Neuron (in vitro differentiated cells): ENCODE measurements at regions not wholly inside any gene's neighbourhood (a gene's known extent, or its start where the extent isn't known, plus 50 kb on each side); places are given as distances from the start of the nearest gene placed in this dataset.
"Not testable (repeated sequence)": the region's sequence is repeated elsewhere in the genome, so short reads cannot be mapped to it uniquely, and the experiment has no call there.

Experiments used
- H2AFZ ChIP-seq: one replicate; pipeline ENCODE4 v1.6.1; 2013; ENCODE audit warnings: low read depth, mild to moderate bottlenecking, inconsistent platforms, low read length, moderate library complexity
- H3K27me3 ChIP-seq: one replicate; pipeline ENCODE4 v1.6.1; 2013; ENCODE audit warnings: low read length; ENCODE audit not compliant: insufficient read depth
- H3K36me3 ChIP-seq: one replicate; pipeline ENCODE4 v1.6.1; 2013; ENCODE audit warnings: low read length; ENCODE audit not compliant: insufficient read depth
- H3K4me1 ChIP-seq: one replicate; pipeline ENCODE4 v1.6.1; 2013; ENCODE audit warnings: low read length; ENCODE audit not compliant: insufficient read depth
- H3K4me3 ChIP-seq: 2 replicates; pipeline ENCODE4 v1.5.1; 2013; ENCODE audit warnings: mild to moderate bottlenecking, low read length, moderate library complexity
- H3K9me3 ChIP-seq: one replicate; pipeline ENCODE4 v1.6.1; 2013; ENCODE audit warnings: low read length

- H3K4me1 ChIP-seq = no peaks in the 10 kb centered on the region
- no peak overlapping the region for H3K4me3 ChIP-seq
- no peaks in the 10 kb centered on the region for H3K36me3 ChIP-seq
- H2AFZ ChIP-seq = no peak overlapping the region
- H3K27me3 ChIP-seq = no peaks in the 10 kb centered on the region
- peaks cover 2% of the 10 kb centered on the region for H3K9me3 ChIP-seq
These were observed 339.5 kb upstream of the ZNF608 start for GRCh38 chr5:125085797-125086505.

GRCh38 chr5:125088522-125089105 lies 342.2 kb upstream of the ZNF608 start:
- no peaks in the 10 kb centered on the region for H3K36me3 ChIP-seq
- no peak overlapping the region for H2AFZ ChIP-seq
- H3K4me3 ChIP-seq = no peak overlapping the region
- no peaks in the 10 kb centered on the region for H3K4me1 ChIP-seq
- H3K9me3 ChIP-seq = peaks cover 2% of the 10 kb centered on the region
- H3K27me3 ChIP-seq = no peaks in the 10 kb centered on the region

- not testable (repeated sequence) for H2AFZ ChIP-seq, H3K9me3 ChIP-seq, H3K36me3 ChIP-seq, H3K4me1 ChIP-seq, H3K4me3 ChIP-seq, H3K27me3 ChIP-seq
These were observed 345.7 kb upstream of the ZNF608 start for GRCh38 chr5:125092138-125092537.

GRCh38 chr5:125093776-125094175 lies 347.3 kb upstream of the ZNF608 start:
- H3K4me1 ChIP-seq = peaks cover 3% of the 10 kb centered on the region
- H2AFZ ChIP-seq = no peak overlapping the region
- H3K9me3 ChIP-seq = peaks cover 2% of the 10 kb centered on the region
- H3K27me3 ChIP-seq = no peaks in the 10 kb centered on the region
- no peaks in the 10 kb centered on the region for H3K36me3 ChIP-seq
- no peak overlapping the region for H3K4me3 ChIP-seq

- Histone ChIP-seq H3K36me3 (no peaks in the 10 kb centered on the region), H2AFZ (no peak overlapping the region), H3K9me3 (no peaks in the 10 kb centered on the region), H3K4me3 (no peak overlapping the region), H3K27me3 (no peaks in the 10 kb centered on the region), H3K4me1 (no peaks in the 10 kb centered on the region)
These were observed 353.9 kb upstream of the ZNF608 start for GRCh38 chr5:125100342-125100741.

GRCh38 chr5:125100951-125101350 lies 354.5 kb upstream of the ZNF608 start:
- no peaks in the 10 kb centered on the region for H3K27me3 ChIP-seq
- no peaks in the 10 kb centered on the region for H3K9me3 ChIP-seq
- no peaks in the 10 kb centered on the region for H3K36me3 ChIP-seq
- no peaks in the 10 kb centered on the region for H3K4me1 ChIP-seq
- H3K4me3 ChIP-seq = no peak overlapping the region
- no peak overlapping the region for H2AFZ ChIP-seq

- H3K4me3 ChIP-seq = no peak overlapping the region
- no peaks in the 10 kb centered on the region for H3K4me1 ChIP-seq
- H3K36me3 ChIP-seq = no peaks in the 10 kb centered on the region
- H3K27me3 ChIP-seq = no peaks in the 10 kb centered on the region
- no peak overlapping the region for H2AFZ ChIP-seq
- no peaks in the 10 kb centered on the region for H3K9me3 ChIP-seq
These were observed 357.0 kb upstream of the ZNF608 start for GRCh38 chr5:125103459-125103858.

- H3K4me1 ChIP-seq = no peaks in the 10 kb centered on the region
- H3K36me3 ChIP-seq = no peaks in the 10 kb centered on the region
- H3K4me3 ChIP-seq = no peak overlapping the region
- no peak overlapping the region for H2AFZ ChIP-seq
- no peaks in the 10 kb centered on the region for H3K9me3 ChIP-seq
- H3K27me3 ChIP-seq = no peaks in the 10 kb centered on the region
These were observed 359.8 kb upstream of the ZNF608 start for GRCh38 chr5:125106271-125106670.

- Histone ChIP-seq H3K27me3 (no peaks in the 10 kb centered on the region), H2AFZ (no peak overlapping the region), H3K36me3 (no peaks in the 10 kb centered on the region), H3K4me3 (no peak overlapping the region), H3K4me1 (no peaks in the 10 kb centered on the region), H3K9me3 (no peaks in the 10 kb centered on the region)
These were observed 360.4 kb upstream of the ZNF608 start for GRCh38 chr5:125106881-125107280.

GRCh38 chr5:125109293-125109692 lies 362.9 kb upstream of the ZNF608 start:
- no peaks in the 10 kb centered on the region for H3K4me1 ChIP-seq

GRCh38 chr5:125109816-125110215 lies 363.4 kb upstream of the ZNF608 start:
- Histone ChIP-seq H2AFZ (no peak overlapping the region), H3K4me3 (no peak overlapping the region), H3K4me1 (no peaks in the 10 kb centered on the region), H3K27me3 (no peaks in the 10 kb centered on the region), H3K36me3 (no peaks in the 10 kb centered on the region), H3K9me3 (no peaks in the 10 kb centered on the region)

More at GRCh38 chr5:125109293-125109692, 362.9 kb upstream of the ZNF608 start:
- Histone ChIP-seq H3K9me3 (no peaks in the 10 kb centered on the region), H3K36me3 (no peaks in the 10 kb centered on the region), H3K4me3 (no peak overlapping the region), H3K27me3 (no peaks in the 10 kb centered on the region), H2AFZ (no peak overlapping the region)

GRCh38 chr5:125112196-125112595 lies 365.8 kb upstream of the ZNF608 start:
- Histone ChIP-seq H3K36me3 (no peaks in the 10 kb centered on the region), H3K4me3 (no peak overlapping the region), H3K4me1 (no peaks in the 10 kb centered on the region), H2AFZ (no peak overlapping the region), H3K27me3 (no peaks in the 10 kb centered on the region), H3K9me3 (peaks cover 2% of the 10 kb centered on the region)

GRCh38 chr5:125113328-125113727 lies 366.9 kb upstream of the ZNF608 start:
- H3K27me3 ChIP-seq = no peaks in the 10 kb centered on the region
- H3K36me3 ChIP-seq = no peaks in the 10 kb centered on the region
- no peaks in the 10 kb centered on the region for H3K4me1 ChIP-seq
- H3K4me3 ChIP-seq = no peak overlapping the region
- no peak overlapping the region for H2AFZ ChIP-seq
- H3K9me3 ChIP-seq = peaks cover 2% of the 10 kb centered on the region

GRCh38 chr5:125115195-125115525 lies 368.7 kb upstream of the ZNF608 start:
- Histone ChIP-seq H3K4me3 (no peak overlapping the region), H3K9me3 (peaks cover 2% of the 10 kb centered on the region), H3K36me3 (no peaks in the 10 kb centered on the region), H3K4me1 (no peaks in the 10 kb centered on the region), H2AFZ (no peak overlapping the region), H3K27me3 (no peaks in the 10 kb centered on the region)
